B cell (primary cell): ENCODE measurements at regions not wholly inside any gene's neighbourhood (a gene's known extent, or its start where the extent isn't known, plus 50 kb on each side); places are given as distances from the start of the nearest gene placed in this dataset.

Source experiments
- CTCF ChIP-seq: fragments of 200-600 bp; IDR thresholded peaks from one replicate; pipeline ENCODE4 v1.8.0; 2022; ENCODE audit warnings: antibody characterized with exemption, mild to moderate bottlenecking
- EZH2 ChIP-seq: IDR thresholded peaks from 2 replicates; pipeline ENCODE4 v1.6.1; 2012; ENCODE audit warnings: borderline replicate concordance, low read depth, mild to moderate bottlenecking, moderate library complexity, low read length; ENCODE audit not compliant: insufficient read depth, poor library complexity, severe bottlenecking

- no peak for TF ChIP-seq CTCF
- TF ChIP-seq EZH2, result no peak
These were observed 1509.4 kb downstream of the TECRL start for GRCh38 chr4:62899646-62900364.
